GM18508 (cell line): ENCODE measurements at regions not wholly inside any gene's neighbourhood (a gene's known extent, or its start where the extent isn't known, plus 50 kb on each side); places are given as distances from the start of the nearest gene placed in this dataset.

Source experiments
- ATAC-seq: cut with Tn5 transposase; IDR thresholded peaks from one replicate; pipeline ENCODE4 v1.9.1; 2021; ENCODE audit warnings: moderate number of reproducible peaks; ENCODE audit not compliant: insufficient read depth, unreplicated experiment

DNA sequence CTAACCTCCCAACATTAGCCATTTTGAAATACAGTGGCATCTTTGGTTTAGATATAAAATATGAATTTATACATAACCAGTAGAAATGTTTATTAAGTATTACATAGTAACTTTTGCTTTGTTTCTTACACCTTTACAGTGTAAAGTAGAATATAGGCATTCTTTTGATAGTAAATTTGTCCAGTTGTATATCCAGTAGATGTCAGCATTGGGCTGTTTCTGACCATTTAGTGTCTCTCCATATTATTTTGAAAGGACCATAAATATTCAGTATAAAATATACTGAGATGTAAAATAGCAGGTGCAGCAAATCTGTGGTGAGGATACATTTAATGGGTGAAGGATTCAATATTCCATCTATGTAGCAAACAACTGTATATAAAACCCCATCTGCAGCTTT lies 115.8 kb upstream of the ZRANB2 start:
- no peak for ATAC-seq

DNA sequence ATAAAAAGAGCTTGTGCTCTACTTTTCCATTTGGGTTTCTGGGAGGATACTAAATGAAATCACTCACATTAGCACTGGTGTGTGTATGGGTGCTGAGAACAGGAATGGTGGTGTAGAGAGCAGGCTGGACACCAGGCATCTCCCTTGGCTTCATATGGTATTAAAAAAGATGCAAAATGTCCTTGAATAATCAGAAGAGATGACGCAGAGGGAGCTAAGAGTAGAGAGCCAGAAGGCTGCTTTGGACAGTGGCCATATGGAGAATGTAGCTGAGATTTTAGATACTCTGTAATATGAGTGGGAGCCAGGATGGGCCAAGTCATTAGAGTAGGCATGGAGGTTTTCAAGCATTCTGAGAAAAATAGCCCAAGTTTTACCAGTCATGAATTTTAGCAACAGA lies 112.3 kb upstream of the ZRANB2 start:
- no peak for ATAC-seq

DNA sequence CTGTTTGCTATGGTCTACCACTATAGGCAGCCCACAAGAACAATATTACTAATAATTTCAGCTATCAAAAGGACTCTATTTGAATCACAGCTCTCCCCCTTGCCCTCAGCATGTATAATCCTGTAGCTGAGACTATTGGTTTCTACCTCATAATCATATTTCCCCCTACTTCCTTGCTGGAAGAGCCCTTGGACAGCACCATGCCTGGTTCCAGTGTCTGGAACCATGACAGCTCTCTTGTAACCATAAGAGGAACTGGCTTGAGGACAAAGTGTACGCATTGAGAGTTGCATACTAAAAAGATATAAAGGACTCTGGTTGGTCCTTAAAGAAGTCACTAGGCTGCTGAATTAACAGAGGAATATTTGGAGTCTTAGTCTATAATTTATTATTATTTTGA lies 110.7 kb upstream of the ZRANB2 start:
- ATAC-seq = no peak

DNA sequence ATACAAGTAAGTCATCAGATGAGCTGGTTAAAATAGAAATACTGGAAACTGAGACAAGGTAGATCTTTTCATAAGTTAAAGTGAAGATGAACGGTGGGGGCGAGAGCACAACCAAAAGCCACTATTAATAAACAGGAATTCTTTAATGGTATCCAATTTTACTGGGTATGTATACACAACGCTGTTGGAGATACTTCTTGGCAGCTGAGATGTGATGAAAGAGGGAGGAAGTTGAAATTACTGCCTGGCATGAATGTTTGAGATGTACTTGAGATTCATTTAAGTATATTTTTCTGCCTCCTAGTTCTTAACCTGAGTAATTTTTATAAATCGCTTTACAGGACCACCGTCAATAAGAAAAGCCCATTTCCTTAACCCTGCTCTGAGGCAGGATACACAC lies 110.0 kb upstream of the ZRANB2 start:
- no peak for ATAC-seq

DNA sequence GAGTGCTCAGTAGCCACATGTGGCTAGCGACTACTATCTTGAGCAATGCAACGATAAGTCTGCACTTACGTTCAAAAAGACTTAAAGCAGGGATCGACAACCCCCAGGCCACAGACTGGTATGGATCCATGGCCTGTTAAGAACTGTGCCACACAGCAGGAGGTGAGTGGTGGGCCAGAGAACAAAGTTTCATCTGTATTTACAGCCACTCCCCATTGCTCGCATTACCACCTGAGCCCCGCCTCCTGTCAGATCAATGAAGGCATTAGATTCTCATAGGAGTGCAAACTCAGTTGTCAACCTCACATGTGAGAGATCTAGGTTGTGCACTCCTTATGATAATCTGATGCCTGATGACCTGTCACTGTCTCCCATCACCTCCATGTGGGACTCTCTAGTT lies 103.6 kb upstream of the ZRANB2 start:
- ATAC-seq = no peak

DNA sequence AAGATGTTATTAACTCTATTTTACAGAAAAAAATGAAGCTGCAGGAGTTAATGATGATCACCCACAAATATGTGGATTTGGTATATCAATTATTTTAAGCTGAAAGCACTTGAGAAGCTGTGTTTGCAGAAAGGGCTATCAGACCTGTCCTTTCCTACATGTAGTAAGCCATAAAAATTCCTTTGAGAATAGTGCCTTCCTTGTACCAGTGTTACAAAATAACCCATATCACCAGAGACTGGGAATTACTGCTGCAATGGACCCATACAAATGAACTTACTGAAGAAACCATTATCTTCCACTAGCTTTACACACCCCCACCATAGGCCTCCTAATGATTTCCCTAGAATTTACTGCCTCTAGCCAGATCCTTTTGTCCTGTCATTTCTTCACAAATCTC lies 99.2 kb upstream of the ZRANB2 start:
- ATAC-seq = no peak

DNA sequence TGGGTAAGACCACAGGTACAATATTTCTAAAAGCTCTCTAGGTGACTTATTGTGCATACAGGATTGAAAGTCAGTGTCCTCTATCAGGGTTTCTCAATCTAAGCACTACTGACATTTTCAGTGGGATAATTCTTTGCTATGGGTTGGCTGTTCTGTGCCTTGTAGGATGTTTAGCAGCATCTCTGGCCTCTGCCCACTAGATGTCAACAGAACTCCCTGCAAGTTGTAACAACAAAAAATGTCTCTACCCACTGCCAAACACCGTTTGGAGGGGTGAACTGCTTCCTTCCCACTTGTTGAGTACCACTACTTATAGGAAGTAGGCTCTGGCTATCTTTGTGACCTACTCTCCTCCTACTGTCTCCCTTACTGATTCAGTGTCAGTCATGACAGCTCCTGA lies 90.1 kb upstream of the ZRANB2 start:
- no peak for ATAC-seq

DNA sequence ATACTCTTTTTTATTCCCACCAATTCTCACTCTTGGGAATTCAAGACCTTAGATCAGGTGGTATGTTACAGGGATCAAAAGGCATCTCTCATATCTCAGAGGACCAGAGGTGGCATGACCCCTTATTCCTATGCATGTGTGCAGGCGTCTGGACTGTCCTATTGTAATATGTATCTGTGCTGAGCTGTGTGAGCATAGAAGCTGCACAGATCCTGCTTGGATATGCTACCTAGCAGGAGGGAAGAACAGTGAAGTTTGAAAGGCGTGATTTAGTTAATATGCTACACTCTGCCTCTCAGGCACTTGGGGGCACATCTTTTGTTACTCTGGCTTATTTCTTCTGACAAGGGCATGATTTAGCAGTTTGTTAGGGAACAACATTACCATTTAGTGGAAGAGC lies 86.7 kb upstream of the ZRANB2 start:
- no peak for ATAC-seq

DNA sequence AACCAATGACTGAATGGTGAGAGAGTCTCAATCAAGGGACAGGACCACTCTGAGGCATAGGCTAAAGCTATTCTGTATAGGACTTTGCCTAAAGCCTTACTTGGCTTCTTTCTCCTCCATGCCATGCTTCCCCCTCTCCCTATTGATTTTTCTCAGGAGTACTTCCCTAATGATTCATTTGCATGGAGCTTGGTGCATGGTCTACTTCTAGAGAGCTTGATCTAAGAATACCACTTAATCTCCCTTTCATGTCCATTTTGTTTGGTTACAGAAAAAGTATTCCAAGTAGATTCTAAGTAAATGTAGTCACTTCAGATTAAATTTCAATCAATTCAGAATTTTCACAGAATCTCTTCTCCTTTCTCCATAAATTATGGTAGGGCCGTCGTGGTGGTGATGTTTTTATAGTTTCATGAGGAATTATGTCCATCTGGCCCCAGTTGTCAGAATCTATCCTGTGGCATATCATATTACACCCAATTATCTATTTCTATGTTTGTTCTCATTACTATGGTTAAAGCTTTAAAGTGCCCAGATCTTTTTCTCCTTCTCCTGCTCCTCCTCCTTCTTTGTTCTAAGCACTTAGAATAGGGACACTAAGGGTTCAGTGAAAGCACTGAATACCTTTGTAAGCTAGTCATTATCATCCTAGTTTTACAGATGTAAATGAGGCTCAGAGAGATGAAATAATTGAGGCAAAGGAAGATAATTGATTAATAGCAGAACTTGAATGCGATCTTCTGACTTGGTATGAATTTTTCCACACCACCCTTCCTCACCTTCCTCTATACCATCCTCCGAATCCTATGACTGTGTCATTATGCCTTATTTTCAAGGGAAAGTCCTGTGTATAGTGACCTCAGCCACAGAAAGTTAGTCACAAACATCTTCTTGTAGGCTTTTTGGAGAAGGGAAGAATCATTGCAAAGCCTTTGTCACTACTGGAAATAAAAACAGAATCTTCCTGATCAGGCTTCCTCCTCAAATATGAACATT lies 85.6 kb upstream of the ZRANB2 start:
- ATAC-seq = no peak

DNA sequence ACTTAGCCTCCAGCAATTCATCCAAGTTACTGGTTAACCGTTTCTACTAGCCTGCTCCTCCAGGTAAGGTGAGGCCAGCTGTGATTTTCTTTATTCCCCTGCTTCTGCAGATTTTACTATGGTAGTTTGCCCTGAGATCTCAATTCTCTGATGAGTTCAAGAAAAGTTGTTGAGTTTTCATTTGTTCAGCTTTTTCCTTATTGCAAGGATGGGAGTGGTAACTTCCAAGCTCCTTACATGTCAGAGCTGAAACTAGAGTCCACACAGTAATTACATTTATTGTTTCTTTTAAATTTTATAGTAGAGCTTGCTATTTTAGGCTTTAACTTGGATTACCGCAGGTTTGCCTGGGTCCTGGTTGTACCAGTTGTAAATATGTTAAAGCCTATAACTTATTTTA lies 76.9 kb upstream of the ZRANB2 start:
- ATAC-seq = no peak

DNA sequence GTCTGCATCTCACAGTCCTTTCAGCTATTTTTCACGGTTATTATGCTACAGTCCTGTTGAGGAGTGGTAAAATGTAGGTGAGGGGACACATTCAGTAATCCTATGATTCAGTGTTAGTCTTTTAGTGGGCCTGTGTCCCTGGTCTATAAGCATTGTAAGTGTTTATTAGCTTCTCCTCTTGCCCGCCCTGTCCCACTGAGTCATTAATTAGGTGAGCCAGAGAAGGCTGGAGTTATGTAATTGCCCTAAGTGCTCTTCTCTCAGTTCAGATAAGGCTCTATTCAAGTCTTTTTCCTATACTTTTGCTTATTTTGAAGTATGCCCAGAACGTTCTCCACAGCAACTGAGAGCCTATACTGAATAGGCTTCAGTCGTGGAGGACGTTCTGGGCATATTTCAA lies 76.3 kb upstream of the ZRANB2 start:
- no peak for ATAC-seq

DNA sequence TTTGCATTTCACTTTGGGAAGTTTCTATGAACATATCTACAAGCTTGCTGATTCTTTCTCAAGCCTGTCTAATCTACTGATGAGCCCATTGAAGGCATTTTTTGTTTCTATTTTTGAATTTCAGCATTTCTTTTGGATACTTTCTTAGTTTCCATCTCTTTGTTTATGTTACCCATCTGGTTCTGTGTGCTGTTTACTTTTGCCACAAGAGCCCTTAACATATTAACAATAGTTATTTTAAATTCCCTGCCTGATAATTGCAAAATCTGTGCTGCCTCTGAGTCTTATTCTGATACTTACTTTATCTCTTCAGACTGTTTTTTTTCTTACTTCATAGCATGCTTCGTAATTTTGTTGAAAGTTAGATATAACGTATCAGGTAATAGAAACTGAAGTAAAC lies 75.8 kb upstream of the ZRANB2 start:
- ATAC-seq = no peak

DNA sequence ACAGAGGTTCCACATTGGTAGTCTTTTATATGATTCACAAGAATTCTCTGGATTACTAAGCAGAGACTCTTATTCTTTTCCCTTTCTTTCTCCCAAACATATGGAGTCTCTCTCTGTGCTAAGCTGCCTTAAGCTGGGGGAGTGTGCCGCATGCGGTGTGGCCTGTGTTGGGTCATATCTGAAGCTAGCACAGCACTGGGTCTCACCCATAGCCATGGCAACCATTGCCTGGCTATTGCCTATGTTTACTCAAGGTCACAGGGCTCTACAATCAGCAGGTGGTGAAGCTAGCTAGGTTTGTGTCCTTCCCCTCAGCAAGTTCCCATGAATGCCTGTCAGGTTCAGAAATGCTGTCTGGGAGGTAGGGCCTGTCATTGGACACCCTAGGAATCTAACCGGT lies 73.6 kb upstream of the ZRANB2 start:
- ATAC-seq = no peak

DNA sequence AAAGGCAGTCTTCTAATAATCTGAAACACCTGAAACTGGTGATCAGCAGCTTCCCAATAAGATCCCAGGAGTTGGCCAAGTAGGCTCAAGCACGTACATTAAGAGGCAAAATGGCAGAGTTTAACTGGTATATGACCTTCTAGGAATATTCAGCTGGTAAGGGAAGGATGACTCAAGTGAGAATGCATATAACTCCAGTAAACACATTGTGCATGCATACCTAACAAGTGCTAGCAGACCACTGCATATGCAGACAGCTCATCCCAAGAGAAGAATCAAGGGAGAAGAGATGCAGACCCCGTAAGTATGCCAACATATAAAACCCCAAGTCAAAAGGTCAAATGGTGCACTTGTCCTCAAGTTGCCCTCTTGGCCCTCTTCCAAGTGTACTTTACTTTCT lies 73.0 kb upstream of the ZRANB2 start:
- no peak for ATAC-seq

DNA sequence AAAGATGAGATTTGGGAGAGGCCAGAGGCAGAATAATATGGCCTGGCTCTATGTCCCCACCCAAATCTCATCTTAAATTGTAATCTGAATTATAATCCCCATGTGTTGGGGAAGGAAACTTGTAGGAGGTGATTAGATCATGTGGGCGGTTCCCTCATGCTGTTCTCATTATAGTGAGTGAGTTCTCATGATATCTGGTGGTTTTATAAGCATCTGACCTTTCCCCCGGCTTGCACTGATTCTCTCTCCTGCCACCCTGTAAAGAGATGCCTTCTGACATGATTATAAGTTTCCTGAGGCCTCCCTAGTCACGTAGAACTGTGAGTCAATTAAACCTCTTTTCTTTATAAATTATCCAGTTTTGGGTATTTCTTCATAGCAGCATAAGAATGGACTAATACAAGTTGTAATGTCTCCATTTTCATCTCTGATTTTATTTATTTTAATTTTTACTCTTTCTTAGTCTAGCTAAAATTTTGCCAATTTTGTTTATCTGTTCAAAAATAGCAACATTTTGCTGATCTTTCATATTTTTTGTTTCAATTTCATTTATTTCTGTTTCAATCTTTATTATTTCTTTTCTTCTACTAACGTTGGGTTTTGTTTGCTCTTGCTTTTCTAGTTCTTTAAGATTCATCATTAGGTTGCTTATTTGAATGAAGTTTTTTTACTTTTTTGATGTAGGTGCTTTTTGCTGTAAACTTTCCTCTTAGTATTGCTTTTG lies 67.0 kb upstream of the ZRANB2 start:
- no peak for ATAC-seq

DNA sequence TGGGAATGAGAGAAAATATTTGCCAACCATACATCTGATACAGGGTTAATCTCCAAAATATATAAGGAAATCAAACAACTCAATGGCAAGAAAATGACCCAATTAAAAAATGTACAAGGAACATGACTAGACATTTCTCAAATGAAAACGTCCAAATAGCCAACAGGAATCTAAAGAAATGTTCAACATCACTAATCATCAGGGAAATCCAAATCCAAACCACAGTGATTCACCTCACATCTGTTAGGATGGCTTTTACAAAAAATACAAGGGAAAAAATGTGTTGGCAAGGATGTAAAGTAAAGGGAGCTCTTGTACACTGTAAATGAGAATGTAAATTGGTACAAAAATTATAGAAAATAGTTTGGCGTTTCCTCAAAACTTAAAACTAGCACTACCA lies 54.7 kb upstream of the ZRANB2 start:
- ATAC-seq = no peak
